ENCODE measurements at regions not wholly inside any gene's neighbourhood (a gene's known extent, or its start where the extent isn't known, plus 50 kb on each side); places are given as distances from the start of the nearest gene placed in this dataset.

DNA sequence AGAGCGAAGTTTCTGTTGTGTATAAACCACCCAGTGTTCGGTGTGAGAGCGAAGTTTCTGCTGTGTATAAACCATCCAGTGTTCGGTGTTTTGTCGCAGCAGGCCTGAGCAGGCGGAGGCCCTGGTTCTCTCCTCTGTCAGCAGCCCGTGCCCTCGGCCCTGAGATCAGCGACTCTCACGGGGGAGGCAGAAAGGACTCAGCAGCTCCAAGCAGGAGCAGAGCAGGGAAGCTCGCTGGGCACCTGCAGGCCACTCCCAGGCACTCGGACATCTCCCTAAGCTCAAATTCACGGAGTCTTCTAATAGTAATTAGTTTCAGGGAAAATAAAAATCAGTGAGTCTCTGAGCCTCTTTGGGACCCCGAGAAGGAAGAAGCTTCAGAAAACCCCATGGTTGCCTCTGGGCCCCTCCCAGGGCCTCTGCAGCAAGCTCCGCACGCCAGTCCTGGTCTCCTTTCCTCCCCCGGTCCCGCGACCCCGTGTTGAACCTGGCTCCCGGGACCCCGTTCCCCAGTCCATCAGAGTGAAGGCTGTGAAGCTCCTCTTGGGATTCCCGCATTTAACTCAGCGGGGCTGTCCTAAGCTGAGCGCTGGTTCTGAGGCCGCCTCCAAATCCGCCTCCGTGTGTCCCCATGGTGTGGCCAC is 81.9 kb upstream of the ADAMTS2 start:
- TF ChIP-seq, protein P1, sequence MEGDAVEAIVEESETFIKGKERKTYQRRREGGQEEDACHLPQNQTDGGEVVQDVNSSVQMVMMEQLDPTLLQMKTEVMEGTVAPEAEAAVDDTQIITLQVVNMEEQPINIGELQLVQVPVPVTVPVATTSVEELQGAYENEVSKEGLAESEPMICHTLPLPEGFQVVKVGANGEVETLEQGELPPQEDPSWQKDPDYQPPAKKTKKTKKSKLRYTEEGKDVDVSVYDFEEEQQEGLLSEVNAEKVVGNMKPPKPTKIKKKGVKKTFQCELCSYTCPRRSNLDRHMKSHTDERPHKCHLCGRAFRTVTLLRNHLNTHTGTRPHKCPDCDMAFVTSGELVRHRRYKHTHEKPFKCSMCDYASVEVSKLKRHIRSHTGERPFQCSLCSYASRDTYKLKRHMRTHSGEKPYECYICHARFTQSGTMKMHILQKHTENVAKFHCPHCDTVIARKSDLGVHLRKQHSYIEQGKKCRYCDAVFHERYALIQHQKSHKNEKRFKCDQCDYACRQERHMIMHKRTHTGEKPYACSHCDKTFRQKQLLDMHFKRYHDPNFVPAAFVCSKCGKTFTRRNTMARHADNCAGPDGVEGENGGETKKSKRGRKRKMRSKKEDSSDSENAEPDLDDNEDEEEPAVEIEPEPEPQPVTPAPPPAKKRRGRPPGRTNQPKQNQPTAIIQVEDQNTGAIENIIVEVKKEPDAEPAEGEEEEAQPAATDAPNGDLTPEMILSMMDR (IDR thresholded peaks at IDR 0.05; ENCODE audit: insufficient read depth, low read length, missing control alignments), result no peak
- ChIA-PET POLR2A (no interaction called here), CTCF (interaction anchor here (1.1 kb wide), 1 partner anchor 261 kb away, joined by 5 read pairs; no protein-coding TSS in a partner anchor)
- H3K4me3 ChIP-seq (ENCODE audit: low read depth, low read length), result no peak overlapping the region
- no peak for DNase-seq (ENCODE audit: low read depth, low spot score)

DNA sequence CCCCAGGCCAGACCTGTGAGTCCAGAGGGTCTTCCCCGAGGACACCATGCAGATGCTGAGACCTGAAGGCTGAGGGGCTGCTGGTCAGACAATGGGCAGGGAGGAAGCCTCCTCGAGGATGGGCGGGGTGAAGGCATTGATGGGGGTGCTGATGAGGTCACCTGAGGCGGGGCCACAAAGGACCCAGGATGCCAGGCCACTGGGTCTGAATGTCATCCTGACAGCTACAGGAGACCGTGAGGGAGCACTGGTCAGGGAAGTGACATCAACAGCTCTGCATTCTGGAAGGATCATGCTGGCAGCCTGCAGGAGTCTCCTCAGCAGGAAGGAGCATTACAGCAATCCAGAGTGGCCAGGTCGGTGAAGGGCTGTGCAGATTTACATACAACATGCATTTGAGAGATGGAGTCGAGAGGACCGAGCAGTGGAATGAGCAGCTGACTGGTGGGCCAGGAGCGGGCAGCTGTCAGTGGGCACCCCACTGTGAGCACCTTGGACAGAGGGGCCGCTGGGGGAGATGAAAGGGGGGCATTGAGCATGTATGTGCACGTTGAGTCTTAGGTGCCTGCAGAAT is 77.7 kb upstream of the ADAMTS2 start:
- POLR2A ChIA-PET, result no interaction called here
- no peak overlapping the region for H3K4me3 ChIP-seq (ENCODE audit: low read depth, low read length)
- no peak for DNase-seq (ENCODE audit: low read depth, low spot score)
- TF ChIP-seq, protein P1 (IDR thresholded peaks at IDR 0.05; ENCODE audit: insufficient read depth, low read length, missing control alignments), result no peak
- CTCF ChIA-PET, result interaction anchor here (1.5 kb wide), 1 partner anchor 19 kb away, joined by 5 read pairs; no protein-coding TSS in a partner anchor

DNA sequence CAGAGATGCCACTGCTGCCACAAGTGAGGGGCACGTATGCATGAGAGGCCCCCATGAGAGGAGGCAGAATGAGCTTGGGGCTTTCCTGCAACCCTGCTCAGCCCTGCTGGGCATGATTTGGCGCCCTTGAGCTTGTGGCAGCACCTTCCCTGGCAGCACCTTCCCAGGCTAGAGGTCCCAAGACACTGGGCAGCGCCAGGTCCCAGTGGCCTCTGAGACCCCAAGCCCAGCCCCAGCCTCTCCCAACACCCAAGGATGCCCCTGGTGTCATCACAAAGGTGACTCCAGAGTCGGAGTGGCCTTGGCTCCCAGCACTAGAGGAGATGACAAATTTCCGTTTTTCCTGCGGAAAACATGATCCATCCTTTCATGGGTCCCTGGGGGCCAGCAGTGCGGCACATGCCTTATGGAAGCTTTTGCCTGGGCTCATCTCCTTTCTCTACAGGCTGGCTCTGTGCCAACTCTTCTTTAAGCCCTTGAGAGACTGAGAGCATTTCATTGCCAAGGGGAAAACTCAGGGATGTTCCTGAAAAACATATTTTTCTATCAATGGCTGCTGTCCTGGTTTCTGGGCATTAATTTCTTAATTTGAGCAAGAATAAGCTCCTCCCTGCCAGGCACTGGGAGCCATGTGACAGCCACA is 77.1 kb upstream of the ADAMTS2 start:
- POLR2A ChIA-PET, result no interaction called here
- CTCF ChIA-PET, result interaction anchor here (1.1 to 1.6 kb wide), 3 partner anchors 18 to 255 kb away, joined by 3 to 5 read pairs (median 3); no protein-coding TSS in a partner anchor
- H3K4me3 ChIP-seq (ENCODE audit: low read depth, low read length), result no peak overlapping the region
- no peak for DNase-seq (ENCODE audit: low read depth, low spot score)
- TF ChIP-seq, protein P1 (IDR thresholded peaks at IDR 0.05; ENCODE audit: insufficient read depth, low read length, missing control alignments), result no peak

DNA sequence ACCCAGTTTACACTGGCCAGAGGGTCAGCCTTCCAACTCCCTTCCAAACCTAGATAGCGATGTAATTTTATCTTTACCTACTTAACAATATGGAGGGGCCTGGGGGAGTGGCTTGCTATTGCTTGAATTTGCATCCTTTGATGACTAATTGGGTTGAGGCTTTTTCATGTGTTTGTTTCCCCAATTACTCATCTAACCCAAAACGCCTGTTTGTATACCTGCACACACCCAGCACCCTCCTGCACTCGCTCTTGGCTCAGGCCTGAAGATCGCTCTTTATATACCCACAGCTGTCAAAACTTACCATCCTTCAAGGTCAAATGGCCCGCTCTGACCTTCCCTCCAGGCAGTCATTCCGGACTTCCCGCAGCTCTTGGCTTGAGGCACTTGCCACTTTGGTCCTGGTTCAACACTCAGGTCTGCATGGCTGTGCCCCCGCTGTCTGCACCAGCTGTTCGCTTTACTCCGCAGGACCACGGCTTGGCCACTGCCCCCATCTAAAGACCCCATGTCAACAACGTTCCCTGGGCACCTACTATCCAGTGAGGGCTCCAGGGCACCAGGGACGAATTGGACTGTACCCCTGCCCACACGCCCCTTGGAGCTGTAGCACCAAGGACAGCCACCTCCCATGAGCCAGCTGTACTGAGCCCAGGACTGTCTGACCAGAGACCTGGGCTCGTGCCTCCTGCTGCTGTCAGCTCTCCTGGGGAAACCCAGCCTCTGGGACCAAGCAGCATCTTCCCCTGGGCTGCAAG is 76.1 kb upstream of the ADAMTS2 start:
- TF ChIP-seq, protein P1 (IDR thresholded peaks at IDR 0.05; ENCODE audit: insufficient read depth, low read length, missing control alignments), result no peak
- no peak overlapping the region for H3K4me3 ChIP-seq (ENCODE audit: low read depth, low read length)
- CTCF ChIA-PET, result interaction anchor here (0.6 to 1.6 kb wide), 5 partner anchors 14 to 254 kb away, joined by 3 to 5 read pairs (median 3); no protein-coding TSS in a partner anchor
- POLR2A ChIA-PET, result no interaction called here
- no peak for DNase-seq (ENCODE audit: low read depth, low spot score)

DNA sequence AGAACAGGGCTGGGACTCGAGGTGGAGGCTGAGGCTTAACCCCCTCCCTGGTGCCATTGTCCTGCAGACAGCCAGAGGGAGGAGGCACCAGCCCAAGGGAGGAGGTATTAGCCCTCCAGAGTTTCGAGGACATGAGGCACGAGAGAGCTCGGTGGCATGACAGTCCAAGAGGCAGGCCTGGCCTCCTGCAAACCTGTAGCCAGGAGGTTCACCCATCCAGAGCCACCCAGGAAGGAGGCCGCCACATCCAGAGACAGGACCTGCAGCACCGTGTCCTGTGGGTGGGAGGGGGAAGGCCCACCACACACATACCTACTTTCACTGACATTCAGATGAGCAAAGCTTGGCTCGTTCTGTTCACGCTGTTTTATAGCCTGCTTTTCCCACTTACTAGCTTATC is 75.2 kb upstream of the ADAMTS2 start:
- CTCF ChIA-PET, result interaction anchor here (0.6 to 1.1 kb wide), 3 partner anchors 14 to 253 kb away, joined by 3 read pairs; no protein-coding TSS in a partner anchor
- DNase-seq (ENCODE audit: low read depth, low spot score), result no peak
- H3K4me3 ChIP-seq (ENCODE audit: low read depth, low read length), result no peak overlapping the region
- TF ChIP-seq, protein P1 (IDR thresholded peaks at IDR 0.05; ENCODE audit: insufficient read depth, low read length, missing control alignments), result no peak
- POLR2A ChIA-PET, result interaction anchor here (0.6 kb wide), 1 partner anchor 286 kb away, joined by 5 read pairs; no protein-coding TSS in a partner anchor

Data from AG04449 (cell line).